Ishikawa (cell line): ENCODE measurements at regions not wholly inside any gene's neighbourhood (a gene's known extent, or its start where the extent isn't known, plus 50 kb on each side); places are given as distances from the start of the nearest gene placed in this dataset.
A peak's percentile ranks its signal among the peaks of the same experiment; 100 is the strongest.

ENCODE experiments used
- CEBPB ChIP-seq: IDR thresholded peaks from 2 replicates; pipeline ENCODE4 v1.6.1; 2012
- CREB1 ChIP-seq: IDR thresholded peaks from 2 replicates; pipeline ENCODE4 v1.6.1; 2012; ENCODE audit warnings: low read depth
- EGR1 ChIP-seq: IDR thresholded peaks from 2 replicates; pipeline ENCODE4 v1.6.1; 2012
- EP300 ChIP-seq: IDR thresholded peaks from 2 replicates; pipeline ENCODE4 v1.6.1; 2012; ENCODE audit warnings: borderline replicate concordance
- FOXM1 ChIP-seq: IDR thresholded peaks from 2 replicates; pipeline ENCODE4 v1.6.1; 2012; ENCODE audit warnings: low read depth, borderline replicate concordance
- MAX ChIP-seq: IDR thresholded peaks from 2 replicates; pipeline ENCODE4 v1.6.1; 2012
- NFIC ChIP-seq: IDR thresholded peaks from 2 replicates; pipeline ENCODE4 v1.6.1; 2012
- RAD21 ChIP-seq: IDR thresholded peaks from 2 replicates; pipeline ENCODE4 v1.6.1; 2012; ENCODE audit warnings: low read depth
- REST ChIP-seq: IDR thresholded peaks from 2 replicates; pipeline ENCODE4 v1.6.1; 2012; ENCODE audit warnings: low read depth, mild to moderate bottlenecking
- TAF1 ChIP-seq: IDR thresholded peaks from 2 replicates; pipeline ENCODE4 v1.6.1; 2012; ENCODE audit warnings: low read depth, mild to moderate bottlenecking
- TCF12 ChIP-seq: IDR thresholded peaks from 2 replicates; pipeline ENCODE4 v1.6.1; 2012; ENCODE audit warnings: low read depth
- TEAD4 ChIP-seq: IDR thresholded peaks from 2 replicates; pipeline ENCODE4 v1.6.1; 2012
- USF1 ChIP-seq: IDR thresholded peaks from 2 replicates; pipeline ENCODE4 v1.6.1; 2012
- YY1 ChIP-seq: IDR thresholded peaks from 2 replicates; pipeline ENCODE4 v1.6.1; 2012; ENCODE audit warnings: low read depth
- ZBTB7A ChIP-seq: IDR thresholded peaks from 2 replicates; pipeline ENCODE4 v1.6.1; 2012; ENCODE audit warnings: low read depth

- TF ChIP-seq TEAD4: no peak
- TF ChIP-seq TAF1: no peak
- no peak for TF ChIP-seq CEBPB
- no peak for TF ChIP-seq USF1
- no peak for TF ChIP-seq FOXM1
- TF ChIP-seq EP300: no peak
These were observed 523.9 kb upstream of the CNTN3 start for GRCh38 chr3:75138345-75138744.

GRCh38 chr3:75140904-75141615 lies 523.1 kb upstream of the FRG2C start:
- no peak for TF ChIP-seq EGR1
- no peak for TF ChIP-seq EP300
- TF ChIP-seq ZBTB7A: no peak

- no peak for TF ChIP-seq TEAD4
- TF ChIP-seq FOXM1: no peak
- no peak for TF ChIP-seq TCF12
- no peak for TF ChIP-seq REST
- TF ChIP-seq EP300: no peak
- no peak for TF ChIP-seq NFIC
- no peak for TF ChIP-seq USF1
- no peak for TF ChIP-seq ZBTB7A
- no peak for TF ChIP-seq CEBPB
- TF ChIP-seq TAF1: no peak
- TF ChIP-seq RAD21: no peak
- no peak for TF ChIP-seq CREB1
- no peak for TF ChIP-seq EGR1
These were observed 519.7 kb upstream of the FRG2C start for GRCh38 chr3:75144406-75144805.

- no peak for TF ChIP-seq FOXM1
- TF ChIP-seq REST: no peak
- no peak for TF ChIP-seq TEAD4
- TF ChIP-seq RAD21: peak; percentile 44; the same call in 1 of the 2 replicates
These were observed 492.4 kb upstream of the FRG2C start for GRCh38 chr3:75171630-75172230.

GRCh38 chr3:75176937-75177336 lies 487.2 kb upstream of the FRG2C start:
- no peak for TF ChIP-seq FOXM1
- no peak for TF ChIP-seq CREB1
- no peak for TF ChIP-seq CEBPB
- no peak for TF ChIP-seq EP300
- TF ChIP-seq TEAD4: no peak
- TF ChIP-seq TCF12: no peak
- no peak for TF ChIP-seq EGR1
- no peak for TF ChIP-seq USF1
- no peak for TF ChIP-seq ZBTB7A
- TF ChIP-seq REST: no peak
- no peak for TF ChIP-seq RAD21
- no peak for TF ChIP-seq TAF1
- no peak for TF ChIP-seq NFIC
- no peak for TF ChIP-seq YY1
- TF ChIP-seq MAX: no peak
